ENCODE measurements at regions not wholly inside any gene's neighbourhood (a gene's known extent, or its start where the extent isn't known, plus 50 kb on each side); places are given as distances from the start of the nearest gene placed in this dataset.

GRCh38 chr14:101082436-101083384 is 179.2 kb upstream of the RTL1 start:
- no peaks in the 10 kb centered on the region for H3K9me3 ChIP-seq (ENCODE audit: insufficient read depth, low read depth, low read length)
- H3K27me3 Mint-ChIP-seq (ENCODE audit: low read depth, unreplicated experiment), result peaks cover 9% of the 10 kb centered on the region
- H3K27me3 ChIP-seq (ENCODE audit: insufficient read depth, low read length), result no peaks in the 10 kb centered on the region
- DNase-seq (ENCODE audit: low read depth) (no peak), FAIRE-seq (no peak)
- H3K27ac ChIP-seq (ENCODE audit: low read depth, low read length), result no peak overlapping the region
- no peak overlapping the region for H3K9ac ChIP-seq (ENCODE audit: low read length)
- H3K4me2 ChIP-seq (ENCODE audit: low read length), result no peak overlapping the region
- no peaks in the 10 kb centered on the region for H4K20me1 ChIP-seq (ENCODE audit: insufficient read depth, low read length)
- peaks cover 7% of the 10 kb centered on the region for H3K9me3 Mint-ChIP-seq (ENCODE audit: unreplicated experiment)
- H3K4me3 ChIP-seq (ENCODE audit: insufficient read depth, low read depth, low read length), result no peak overlapping the region
- no peaks in the 10 kb centered on the region for H3K4me1 ChIP-seq (ENCODE audit: insufficient read depth, low read length)
- H3K79me2 ChIP-seq (ENCODE audit: insufficient read depth, low read length), result no peaks in the 10 kb centered on the region
- H3K36me3 ChIP-seq (ENCODE audit: insufficient read depth, low read length), result no peaks in the 10 kb centered on the region
- H3K36me3 Mint-ChIP-seq (ENCODE audit: low read depth, unreplicated experiment), result peaks cover 2% of the 10 kb centered on the region
- H3K4me1 Mint-ChIP-seq (ENCODE audit: low read depth, unreplicated experiment), result no peaks in the 10 kb centered on the region
- H2AFZ ChIP-seq (ENCODE audit: low read depth, low read length), result no peak overlapping the region
- H3K4me3 Mint-ChIP-seq (ENCODE audit: unreplicated experiment), result no peak overlapping the region
- no peak for TF ChIP-seq EZH2 (IDR thresholded peaks at IDR 0.05; ENCODE audit: insufficient read depth, low read length)
- TF ChIP-seq CTCF (IDR thresholded peaks at IDR 0.05; ENCODE audit: insufficient read depth, low read depth, low read length), result no peak
- H3K27ac Mint-ChIP-seq (ENCODE audit: unreplicated experiment), result no peak overlapping the region

- H3K27ac ChIP-seq (ENCODE audit: low read depth, low read length), result no peak overlapping the region
Observed at GRCh38 chr14:101083564-101084435, 180.3 kb upstream of the RTL1 start.

More at GRCh38 chr14:101083564-101084435, 180.3 kb upstream of the RTL1 start:
- no peaks in the 10 kb centered on the region for H3K4me1 Mint-ChIP-seq (ENCODE audit: low read depth, unreplicated experiment)
- DNase-seq (ENCODE audit: low read depth) (no peak), FAIRE-seq (no peak)
- no peak overlapping the region for H2AFZ ChIP-seq (ENCODE audit: low read depth, low read length)
- H3K9me3 ChIP-seq (ENCODE audit: insufficient read depth, low read depth, low read length), result no peaks in the 10 kb centered on the region
- H3K27ac Mint-ChIP-seq (ENCODE audit: unreplicated experiment), result no peak overlapping the region
- no peaks in the 10 kb centered on the region for H3K4me1 ChIP-seq (ENCODE audit: insufficient read depth, low read length)
- H3K27me3 Mint-ChIP-seq (ENCODE audit: low read depth, unreplicated experiment), result peaks cover 9% of the 10 kb centered on the region
- H3K9ac ChIP-seq (ENCODE audit: low read length), result no peak overlapping the region
- H3K27me3 ChIP-seq (ENCODE audit: insufficient read depth, low read length), result no peaks in the 10 kb centered on the region
- no peaks in the 10 kb centered on the region for H4K20me1 ChIP-seq (ENCODE audit: insufficient read depth, low read length)
- TF ChIP-seq EZH2 (IDR thresholded peaks at IDR 0.05; ENCODE audit: insufficient read depth, low read length), result no peak
- no peak for TF ChIP-seq CTCF (IDR thresholded peaks at IDR 0.05; ENCODE audit: insufficient read depth, low read depth, low read length)
- no peak overlapping the region for H3K4me2 ChIP-seq (ENCODE audit: low read length)
- H3K4me3 ChIP-seq (ENCODE audit: insufficient read depth, low read depth, low read length), result no peak overlapping the region
- no peaks in the 10 kb centered on the region for H3K36me3 ChIP-seq (ENCODE audit: insufficient read depth, low read length)
- H3K79me2 ChIP-seq (ENCODE audit: insufficient read depth, low read length), result no peaks in the 10 kb centered on the region
- H3K9me3 Mint-ChIP-seq (ENCODE audit: unreplicated experiment), result peaks cover 7% of the 10 kb centered on the region
- H3K36me3 Mint-ChIP-seq (ENCODE audit: low read depth, unreplicated experiment), result peaks cover 2% of the 10 kb centered on the region
- H3K4me3 Mint-ChIP-seq (ENCODE audit: unreplicated experiment), result no peak overlapping the region

Data from astrocyte (in vitro differentiated cells and primary cell).